ENCODE measurements at regions not wholly inside any gene's neighbourhood (a gene's known extent, or its start where the extent isn't known, plus 50 kb on each side); places are given as distances from the start of the nearest gene placed in this dataset.

DNA sequence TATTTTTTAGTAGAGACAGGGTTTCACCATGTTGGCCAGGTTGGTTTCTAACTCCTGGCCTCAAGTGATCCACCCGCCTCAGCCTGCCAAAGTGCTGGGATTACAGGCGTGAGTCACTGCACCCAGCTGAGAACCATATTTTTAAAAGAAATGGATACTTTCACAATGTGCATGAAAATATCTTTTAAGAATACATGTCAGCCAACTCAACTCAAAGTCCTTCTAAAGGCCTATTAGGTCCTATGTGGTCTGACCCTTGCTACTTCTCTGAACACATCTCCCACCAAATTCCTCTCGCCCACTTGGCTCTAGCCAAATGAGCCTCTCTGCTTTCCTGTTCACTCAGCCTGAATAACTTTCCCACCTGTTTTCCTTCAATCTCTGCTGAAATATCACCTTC is 119.6 kb downstream of the MTX2 start:
- DNase-seq: no peak

DNA sequence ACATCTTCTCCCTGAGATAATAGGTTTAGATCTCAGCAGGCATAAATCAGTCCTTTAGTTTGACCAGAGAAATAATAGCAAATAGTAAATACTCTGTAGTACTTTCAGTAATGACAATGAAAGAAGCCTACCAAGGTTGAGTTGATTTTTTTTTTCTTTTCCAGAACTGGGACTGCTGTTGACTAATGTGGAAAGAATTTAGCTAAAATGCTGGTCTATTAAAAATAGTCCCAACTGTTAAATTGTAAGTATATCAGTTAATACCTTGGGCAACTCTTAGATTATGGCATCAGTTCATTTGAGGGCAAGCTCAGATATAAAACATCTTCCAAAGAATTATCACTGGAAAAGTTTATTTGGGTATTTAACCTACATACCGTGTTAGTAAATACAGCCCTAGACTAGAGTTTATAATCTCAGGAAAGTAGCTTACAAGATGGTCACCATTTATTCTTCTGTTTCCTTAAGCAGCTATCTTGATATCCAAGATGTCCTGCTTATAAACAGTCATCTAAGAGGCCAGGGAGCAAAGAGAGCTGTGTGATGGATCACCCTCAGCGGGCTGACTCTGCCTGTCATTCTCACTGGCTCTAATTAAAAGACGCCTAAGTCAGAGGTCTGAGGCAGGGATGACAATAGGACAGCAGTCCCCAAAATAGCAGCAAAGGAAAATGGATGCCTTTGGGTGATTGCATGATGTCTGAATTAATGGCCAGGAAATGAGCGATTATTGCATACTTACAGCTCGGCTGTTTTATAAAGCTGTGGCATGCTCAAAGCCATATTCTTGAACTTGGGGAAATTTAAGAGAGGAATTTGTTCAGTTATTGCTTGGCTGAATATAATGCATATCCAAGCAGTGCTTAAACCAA is 121.3 kb downstream of the MTX2 start:
- DNase-seq: no peak

DNA sequence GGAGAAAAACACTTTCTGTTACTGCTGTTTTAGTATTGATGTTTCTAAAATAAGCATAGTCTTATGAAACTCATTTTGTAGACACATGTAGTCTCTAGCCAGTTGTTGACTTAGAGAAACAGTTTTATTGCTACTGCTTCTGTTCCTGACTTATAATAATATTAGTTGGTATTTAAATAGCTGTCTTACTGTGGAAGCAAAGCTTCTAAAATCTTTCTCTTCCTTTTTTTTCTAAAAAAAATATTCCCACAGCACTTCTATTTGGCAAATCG is 121.8 kb downstream of the MTX2 start:
- no peak for DNase-seq

DNA sequence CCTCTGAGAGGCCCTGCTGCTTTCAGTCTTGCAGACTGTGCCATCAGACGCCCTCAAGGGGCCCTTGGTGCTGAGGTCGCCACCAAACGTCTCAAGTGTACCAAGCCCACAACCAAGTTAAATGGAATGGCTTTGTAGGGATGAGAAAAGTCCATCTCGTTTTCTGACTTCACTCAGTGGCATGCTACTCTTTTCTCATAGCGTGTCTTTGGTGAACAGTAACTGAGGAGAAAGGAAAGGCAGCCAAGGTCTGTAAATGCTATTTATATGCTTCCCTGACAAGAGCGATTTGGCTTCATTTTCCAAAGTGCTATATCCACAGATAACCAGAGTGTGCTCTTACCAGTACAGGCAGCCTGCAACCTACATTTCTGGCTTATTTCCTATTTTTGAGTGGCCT is 123.0 kb downstream of the MTX2 start:
- no peak for DNase-seq

DNA sequence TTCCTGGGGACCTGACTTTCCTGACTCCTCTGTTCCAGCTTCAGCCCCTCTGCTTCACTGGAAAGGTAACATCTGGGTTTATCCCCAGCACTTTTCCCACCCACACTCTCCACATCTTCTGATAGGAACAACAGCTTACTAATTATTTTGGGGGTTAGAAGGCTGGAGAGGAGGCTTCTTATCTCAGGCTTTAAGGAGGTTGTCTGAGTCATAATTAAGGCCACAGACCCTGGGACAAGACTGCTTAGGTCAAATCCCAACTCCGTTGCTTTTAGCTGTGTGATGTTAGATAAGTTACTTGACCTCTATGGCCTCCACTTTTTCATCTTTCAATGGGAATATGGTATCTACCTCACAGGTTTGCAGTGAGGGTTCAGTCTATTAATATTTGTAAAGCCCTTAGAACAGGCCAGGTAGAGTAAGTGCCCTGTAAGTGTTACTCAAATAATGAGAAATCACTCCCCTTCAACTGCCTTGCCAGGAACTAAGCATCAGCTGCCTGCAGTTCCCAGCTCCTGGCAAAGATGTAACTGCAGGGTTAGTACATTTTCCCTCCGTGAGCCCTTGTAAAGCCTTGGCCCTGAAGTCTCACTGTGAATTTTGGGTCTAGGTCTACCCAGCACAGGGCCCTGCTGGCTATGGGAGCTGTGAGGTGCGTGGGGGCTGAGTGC is 123.6 kb downstream of the MTX2 start:
- no peak for DNase-seq

DNA sequence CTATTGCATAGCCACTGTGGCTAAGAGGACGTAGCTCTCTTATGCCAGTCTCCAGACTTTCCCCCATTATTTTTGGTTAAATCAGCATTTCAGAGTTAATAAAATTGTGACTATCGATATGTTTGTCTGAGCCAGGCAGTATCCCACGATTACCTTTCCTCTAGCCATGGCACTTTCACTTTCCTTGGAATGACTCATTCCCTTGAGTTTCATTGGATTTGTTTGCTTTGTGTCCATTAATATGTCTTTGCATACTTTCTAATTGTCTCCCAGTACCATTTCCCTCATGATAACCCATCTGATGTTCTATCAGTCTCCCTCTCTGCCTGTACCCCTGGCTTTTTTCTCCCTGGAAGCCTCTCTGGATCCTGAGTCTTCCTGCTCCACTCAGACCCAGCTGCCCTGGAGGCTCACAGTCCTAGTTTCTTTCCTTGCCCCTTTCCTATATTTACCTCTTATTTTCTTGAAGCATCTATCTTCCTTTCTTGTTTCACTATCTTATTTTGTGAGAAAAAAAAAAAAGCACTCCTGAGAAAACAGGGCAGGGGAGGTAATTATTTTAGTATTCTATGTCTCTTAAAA is 126.1 kb downstream of the MTX2 start:
- no peak for DNase-seq

DNA sequence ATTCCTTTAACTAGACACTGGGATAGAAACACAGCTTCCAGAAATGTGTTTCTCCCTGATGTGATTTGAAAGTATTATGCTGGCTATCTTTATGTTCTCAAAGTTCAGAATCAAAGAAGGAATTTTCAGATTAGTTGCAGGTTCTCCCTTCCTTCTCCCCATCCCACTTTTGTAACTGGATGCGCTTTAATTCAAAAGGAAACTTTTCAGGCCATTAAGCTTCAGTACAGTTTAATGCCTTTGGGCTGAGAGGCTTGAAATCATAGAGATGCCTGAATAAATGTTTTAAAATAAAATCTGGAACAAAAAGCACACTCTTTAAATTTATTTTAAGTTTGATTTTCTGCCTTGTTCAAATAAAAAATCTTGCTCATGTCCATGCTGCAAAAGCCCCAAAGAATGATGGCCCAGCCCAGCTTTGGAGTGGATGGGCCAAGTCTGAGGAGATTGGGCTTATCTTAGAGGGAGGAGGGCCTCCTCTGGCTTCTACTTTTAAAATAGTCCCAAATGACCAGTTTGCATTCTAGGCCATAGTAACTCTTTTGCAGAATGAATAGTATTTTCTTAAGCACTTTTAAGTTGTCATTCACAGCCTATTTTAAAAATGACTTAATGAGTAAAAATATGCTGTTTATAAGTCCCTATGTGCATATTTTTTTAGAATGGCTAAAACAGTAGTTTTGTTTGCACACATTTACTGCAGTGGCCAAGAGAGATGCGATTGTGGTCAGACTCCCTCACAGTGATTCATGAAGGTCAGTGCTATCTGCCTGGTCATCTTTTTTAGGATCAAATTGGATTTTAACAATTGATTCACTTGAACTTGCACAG is 129.2 kb downstream of the MTX2 start:
- no peak for DNase-seq

DNA sequence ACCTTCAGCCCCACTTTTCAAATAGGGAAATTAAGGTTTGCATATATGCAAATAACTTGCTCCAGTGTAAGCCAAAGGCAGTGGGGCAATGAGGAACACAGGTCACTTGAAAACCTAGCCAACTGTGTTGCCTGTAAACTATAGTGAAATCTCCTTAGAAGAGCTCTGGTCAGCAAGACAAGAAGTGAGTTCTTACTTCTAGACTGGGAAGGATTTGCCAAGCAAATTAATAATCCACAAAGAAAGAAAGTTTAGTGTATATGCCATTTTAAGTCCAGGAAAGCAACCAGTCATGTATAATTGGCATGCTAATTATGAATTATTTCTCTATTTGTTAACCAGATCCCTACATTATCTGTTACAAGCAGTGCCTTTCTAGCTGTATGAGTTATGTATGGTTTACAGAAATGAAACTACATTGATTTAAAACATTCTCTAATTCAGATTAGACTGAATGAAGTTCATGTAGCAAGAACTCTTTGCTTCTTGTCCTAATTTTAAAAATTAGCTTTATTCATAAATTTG is 129.9 kb downstream of the MTX2 start:
- no peak for DNase-seq

DNA sequence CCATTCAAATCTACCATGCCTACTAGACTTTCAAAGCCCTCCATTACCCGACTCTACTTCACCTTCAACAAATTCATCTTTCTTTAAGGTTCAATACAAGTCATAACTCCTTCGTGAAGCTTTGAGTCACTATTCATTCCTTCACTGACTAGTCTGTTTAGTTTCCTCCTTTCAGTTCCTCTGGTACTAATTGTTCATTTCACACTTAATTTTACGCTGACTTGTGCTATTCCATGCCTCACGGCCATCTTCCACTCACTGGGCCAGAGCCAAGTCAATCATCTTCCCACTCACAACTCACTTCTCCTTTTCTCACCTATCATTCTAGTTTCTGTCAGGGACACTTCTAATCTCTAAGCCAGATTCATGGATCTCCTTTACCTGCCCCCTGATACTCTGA is 136.2 kb downstream of the MTX2 start:
- DNase-seq: no peak

DNA sequence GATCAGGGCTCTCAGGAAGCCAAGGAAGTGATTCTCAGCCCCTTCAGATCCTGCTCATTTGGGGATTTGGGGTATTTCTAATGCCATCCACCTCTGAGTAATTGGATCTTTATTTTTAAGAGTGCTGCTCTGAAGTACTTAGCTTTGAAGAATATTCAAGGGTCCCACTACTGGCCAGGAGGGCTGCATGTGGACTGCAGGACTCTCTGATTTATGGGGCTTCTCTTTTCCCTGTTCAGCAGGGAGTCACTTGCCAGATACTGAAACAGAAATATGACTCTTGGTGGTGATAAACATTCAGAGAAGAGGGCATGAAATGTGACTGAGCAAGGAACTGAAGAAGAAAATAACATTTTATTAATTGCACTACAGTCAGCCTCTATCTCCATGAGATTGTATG is 138.5 kb downstream of the MTX2 start:
- DNase-seq: no peak

DNA sequence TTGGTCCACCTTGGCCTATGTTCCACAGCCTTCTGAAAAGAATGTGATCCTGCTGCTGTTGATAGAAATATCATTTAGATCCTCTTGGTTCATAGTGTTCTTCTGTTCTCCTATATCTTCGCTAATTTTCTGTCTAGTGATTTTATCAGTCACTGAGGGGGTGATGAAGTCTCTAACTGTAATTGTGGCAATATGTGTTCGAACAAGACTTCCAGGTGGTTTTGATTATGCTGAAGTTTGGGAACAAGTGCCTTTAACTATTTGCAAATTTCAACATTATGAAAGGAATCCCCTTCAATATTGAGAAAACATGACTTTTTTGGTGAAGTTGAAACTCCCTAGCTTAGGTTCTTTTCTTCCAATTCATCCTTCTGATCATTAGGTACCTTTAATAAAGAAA is 140.4 kb downstream of the MTX2 start:
- DNase-seq: no peak

DNA sequence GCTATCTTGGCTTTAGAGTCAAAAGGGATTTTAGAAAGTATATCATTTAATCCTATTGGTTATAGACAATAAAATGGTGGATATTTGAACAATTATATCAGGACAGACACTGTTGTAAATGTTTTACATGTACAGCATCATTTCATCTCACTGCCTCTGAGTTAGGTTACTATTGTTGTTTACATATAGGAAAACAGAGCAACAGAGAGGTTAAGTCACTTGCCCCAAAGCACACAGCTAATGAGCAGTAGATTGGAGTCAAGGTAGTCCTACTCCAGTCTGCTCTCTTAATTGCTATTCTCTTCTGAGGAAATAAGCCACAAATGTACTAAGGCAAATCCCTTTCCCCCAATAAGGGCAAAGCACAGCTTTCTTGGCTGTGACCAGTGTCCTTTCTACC is 142.9 kb downstream of the MTX2 start:
- DNase-seq: no peak

DNA sequence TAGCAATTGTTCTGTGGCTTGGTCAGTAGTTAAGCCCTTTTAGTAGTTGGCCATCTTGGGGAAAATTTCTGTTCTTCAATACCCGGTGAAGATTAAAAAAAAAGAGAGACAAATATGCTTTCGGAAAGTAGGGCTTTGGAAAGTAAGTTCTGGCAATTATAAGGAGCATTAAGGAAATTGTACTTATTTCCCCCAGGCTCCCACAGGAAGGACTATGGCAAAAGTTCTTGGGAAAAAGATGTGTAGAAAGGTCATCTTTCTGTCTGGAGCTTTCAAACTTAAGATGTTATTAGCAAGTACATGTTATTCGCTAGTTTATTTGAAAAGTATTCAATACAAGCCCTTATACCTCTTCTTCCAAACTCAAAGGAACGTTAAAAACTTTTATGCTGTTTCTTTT is 144.5 kb downstream of the MTX2 start:
- no peak for DNase-seq

DNA sequence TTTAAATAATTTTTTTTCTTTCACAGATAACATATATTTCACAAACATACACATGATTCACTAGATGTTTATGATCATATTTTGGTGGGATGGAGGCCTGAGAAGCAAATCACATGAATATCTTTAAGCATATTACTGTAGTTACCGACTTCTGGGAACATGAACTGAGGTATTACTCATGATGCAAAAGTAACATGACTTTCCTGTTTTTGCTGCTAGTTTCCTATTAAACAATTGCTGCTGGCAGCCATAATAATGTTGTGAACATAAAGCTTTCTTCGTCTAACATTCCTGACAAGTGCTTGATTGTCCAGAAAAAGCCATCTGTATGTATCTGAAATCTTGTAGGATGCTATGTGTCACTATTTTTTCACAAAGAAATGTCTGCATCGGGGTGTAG is 145.4 kb downstream of the MTX2 start:
- DNase-seq: no peak

DNA sequence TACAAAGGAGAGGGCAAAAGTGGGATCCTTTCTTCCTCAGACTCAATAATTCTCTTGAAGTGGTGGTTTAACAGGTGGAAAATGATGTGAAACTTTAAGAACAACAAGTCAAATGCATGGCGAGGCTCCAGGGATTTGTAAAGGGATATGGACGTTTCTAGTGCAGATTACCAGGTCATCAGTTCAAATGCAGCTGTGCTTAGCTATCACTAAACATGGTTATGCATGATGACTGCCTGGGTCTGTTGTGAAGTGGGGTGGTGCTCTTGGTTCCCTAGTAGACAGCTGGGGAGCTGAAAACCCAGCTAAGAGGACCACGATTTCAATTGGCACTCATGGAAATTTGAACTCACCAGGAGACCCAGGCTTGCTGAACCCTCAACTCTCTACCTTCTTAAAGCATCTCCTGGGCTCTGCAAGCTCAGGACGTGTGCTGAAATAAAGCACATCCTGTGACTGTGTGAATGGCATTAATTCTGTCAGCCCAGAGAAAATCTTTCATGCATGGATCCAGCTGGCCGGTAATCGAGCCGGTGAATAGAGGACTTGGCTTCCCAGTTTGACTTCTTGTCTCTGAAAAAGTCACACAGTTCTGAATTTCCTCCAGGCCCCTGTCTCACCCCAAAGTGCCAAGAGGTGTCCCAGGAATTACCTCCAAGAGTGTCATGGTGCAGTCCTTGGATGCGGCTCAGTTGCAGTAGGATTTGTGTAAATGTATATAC is 146.1 kb downstream of the MTX2 start:
- no peak for DNase-seq

DNA sequence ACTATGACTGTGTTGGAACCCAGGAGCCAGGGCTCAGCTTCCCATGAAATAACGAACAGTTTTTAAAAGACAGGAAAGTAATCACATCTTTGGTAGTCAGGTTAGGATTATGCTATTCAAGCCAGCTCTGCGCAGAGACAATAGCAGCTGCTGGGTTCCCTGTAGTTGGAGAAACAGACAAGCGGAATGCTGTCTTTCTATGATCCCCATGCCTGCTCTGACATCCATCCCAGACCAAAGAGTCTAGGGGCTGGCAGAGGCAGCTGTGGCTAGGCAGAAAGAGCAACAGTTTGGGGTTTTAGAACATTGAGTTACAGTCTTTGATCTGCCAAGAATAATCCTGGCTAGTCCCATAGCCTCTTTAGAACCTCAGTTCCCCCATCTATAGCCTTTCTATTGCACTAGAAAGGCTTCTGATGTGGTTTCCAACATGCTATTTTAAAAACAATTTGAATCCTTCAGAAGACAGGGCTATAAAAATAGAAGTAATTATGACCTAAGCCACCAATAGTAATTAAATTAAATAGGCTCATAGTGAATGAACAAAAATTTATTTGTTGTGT is 146.8 kb downstream of the MTX2 start:
- no peak for DNase-seq

DNA sequence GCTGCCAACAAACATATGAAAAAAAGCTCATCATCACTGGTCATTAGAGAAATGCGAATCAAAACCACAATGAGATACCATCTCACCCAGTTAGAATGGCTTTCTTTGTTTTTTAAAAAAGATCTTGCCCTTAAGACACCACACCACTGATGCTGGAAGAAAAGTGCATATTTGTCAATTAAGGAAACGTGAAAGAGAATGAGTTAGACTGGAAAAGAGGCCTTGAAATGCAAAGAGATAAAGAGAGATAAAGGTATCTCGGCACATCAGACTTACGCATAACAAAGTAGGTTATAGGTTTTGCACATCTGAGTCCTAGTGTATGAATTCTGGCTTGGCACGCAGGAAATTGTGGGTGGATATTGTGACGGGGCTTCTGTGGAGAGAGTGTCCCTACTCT is 149.5 kb downstream of the MTX2 start:
- DNase-seq: no peak

DNA sequence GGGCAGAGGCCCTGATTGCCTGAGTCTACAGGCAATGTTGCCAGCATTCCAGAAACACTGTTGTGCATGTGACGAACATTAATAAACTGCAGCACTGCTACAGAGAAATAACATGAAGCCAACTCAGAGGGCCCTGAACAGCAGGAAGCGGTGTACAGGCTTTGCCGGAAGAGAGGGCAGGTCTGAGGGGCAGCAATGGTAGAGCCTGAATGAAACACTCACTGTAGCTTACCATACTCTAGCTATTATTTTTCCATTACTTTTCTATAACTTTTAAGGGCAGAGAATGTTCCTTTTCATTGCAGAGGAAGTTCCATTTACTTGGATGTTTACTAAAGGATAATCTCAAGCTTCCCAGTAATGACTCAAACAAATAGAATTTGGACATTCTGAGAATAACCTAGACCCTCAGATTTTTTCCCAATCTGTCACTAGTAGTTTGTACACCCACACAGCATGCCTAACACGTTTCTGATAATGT is 150.4 kb downstream of the MTX2 start:
- no peak for DNase-seq

DNA sequence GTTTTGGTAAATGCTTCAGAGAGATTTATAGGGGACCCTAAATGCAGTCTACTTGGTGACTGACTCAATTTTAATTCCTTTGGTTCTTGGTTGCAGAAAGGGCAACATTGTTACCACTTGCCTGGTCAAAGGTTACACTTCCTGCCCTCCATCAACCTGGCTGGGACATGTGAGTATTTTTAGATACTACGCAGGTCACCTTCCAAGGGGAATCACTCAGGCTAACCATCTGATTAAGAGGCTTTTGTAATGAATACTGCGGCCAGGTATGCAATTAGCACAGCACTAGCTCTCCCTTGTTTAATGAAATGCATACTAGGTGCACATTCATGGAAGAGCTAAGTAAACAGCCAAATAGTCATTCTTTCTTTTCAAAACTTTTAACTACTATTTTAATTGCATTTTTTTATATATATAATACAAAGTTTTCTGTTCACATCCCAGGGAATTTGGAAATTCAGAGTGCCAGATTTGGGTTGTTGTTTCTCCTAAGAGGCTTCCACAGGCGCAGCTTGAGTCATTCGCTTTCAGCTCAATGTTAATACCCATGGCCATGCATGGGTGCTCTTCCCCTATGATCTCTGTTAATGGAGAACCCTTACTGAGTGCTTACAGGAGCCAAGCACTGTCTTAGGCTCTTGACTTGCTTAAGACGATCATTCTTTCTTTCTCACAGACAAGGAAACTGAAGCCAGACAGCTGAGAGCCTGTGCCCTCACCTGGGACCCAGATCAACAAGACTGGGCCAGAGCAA is 152.2 kb downstream of the MTX2 start:
- no peak for DNase-seq

DNA sequence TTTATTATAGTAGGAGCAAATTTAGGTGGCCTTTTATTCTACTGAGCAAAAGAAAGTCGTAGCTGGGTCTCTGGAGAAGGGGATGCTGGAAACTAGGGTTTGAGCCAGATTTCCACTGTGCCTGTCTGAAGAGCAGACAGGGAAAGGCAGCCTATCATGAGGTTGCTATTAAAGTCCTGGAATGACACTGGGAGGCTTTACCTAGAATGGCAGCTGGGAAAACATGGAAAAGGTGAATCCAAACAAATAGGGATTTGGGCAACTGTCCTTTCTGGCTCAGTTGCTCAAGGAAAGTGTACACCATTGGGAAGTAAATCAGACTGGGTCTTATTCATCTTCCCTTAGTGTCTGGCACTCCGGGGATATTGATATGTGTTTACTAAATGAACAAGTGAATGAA is 154.6 kb downstream of the MTX2 start:
- no peak for DNase-seq

DNA sequence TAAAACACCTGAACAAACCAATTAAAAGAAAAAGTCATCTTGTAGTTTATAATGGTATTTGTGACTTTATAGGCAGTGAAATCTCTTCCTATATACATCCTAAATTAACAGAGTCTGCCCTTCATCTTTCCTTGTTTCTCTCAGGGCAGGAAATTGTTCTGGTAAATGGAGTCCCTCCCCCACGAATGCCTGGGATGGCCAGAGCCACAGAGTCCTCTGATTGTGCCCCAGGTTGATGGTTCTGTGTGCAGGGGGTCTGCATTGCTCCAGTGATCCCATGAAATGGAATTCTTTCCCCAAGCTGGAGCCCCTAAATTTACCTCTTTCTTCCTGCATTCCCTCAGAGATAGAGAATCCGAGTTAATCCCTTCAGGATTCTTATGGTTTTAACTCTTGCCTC is 155.5 kb downstream of the MTX2 start:
- no peak for DNase-seq
